CD4-positive, alpha-beta T cell treated with Interleukin-2 at 100 ng/mL for 4 hours (primary cell): ENCODE measurements at regions not wholly inside any gene's neighbourhood (a gene's known extent, or its start where the extent isn't known, plus 50 kb on each side); places are given as distances from the start of the nearest gene placed in this dataset.

Experiments
- DNase-seq: peaks from one replicate; pipeline ENCODE4 v3.0.0-alpha.2; 2020; ENCODE audit warnings: low spot score

- DNase-seq: no peak
Measured at GRCh38 chr13:39938596-39938995, 283.1 kb downstream of the COG6 start.

GRCh38 chr13:39941236-39941635 lies 285.8 kb downstream of the COG6 start:
- no peak for DNase-seq

DNA sequence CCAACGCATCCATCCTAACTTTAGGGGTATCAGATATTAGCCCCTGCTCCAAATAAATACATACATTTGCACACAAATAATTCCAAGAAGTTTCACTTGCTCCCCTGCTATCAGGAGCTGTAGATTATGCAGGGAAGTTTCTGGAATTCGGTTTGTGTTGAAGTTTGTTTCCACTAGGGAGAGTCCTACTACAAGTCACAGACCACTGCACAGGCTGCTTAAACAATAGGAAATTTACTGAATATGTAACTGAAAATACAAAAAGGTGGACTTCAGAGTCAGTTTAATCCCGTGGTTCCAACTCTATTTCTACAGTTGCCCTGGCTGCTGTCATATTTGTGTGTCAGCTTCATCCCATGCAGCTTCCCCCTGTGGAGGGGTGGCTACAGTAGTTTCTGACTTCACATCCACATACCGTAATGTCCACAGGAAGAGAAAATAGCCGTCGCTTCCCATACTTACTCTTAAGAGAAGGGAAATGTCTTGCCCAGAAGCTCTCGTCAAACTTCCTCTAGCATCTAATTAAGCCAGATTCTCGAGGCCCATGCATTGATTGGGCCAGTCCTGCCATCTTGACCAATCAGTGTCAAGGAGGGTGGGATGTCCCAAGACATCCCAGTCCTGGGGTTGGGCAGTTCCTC lies 286.6 kb downstream of the COG6 start:
- DNase-seq: no peak

GRCh38 chr13:39942552-39943273 lies 287.3 kb downstream of the COG6 start:
- peak; percentile 76 for DNase-seq

DNA sequence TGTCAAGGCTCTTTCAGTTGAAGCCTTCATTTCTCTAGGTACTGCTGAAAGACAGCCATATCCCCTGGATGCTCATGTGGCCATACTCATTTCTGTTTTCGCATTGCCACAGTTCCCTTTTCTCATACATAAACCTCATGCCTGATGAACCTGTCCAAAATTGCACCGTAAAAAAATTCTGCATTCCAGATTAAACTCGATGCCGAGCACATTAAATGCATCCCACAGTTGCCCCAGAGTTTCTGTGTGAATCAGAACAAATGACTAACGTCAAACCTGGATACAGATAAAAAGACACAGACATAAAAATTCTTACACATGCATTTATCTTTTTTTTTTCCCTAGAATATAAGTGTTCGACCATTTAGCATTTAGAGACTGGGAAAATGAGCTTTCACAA lies 288.2 kb downstream of the COG6 start:
- DNase-seq: no peak

DNA sequence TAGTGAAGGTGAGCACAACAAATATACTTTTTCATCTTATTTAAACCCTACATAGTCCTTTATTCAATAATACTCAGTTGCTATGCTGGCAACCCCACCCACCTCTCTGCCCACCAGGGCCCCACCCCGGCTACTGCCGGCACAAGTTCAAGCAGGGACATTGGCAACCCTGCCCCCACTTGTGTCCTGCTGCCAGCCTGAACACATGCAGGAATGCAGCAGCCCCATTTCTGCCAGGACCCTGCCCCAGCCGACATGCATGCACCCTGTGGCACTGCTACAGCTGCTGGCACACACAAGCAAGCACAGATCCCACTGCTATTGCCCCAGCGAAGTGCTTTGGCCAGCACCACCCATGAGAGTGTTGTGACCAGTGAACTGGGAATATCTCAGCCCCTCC lies 289.8 kb downstream of the COG6 start:
- DNase-seq: no peak

DNA sequence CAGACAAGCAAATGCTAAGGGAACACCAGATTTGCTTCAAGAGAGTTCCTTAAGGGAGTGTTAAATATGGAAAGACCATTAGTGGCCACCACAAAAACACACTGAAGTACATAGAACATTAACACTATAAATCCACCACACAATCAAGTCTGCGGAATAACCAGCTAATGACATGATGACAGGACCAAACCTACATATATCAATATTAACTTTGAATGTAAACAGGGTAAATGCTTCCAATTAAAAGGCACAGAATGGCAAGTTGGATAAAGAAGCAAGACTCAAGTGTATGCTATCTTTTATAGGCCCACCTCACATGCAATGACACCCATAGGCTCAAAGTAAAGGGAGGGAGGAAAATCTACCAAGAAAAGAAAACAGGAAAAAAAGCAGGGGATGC lies 291.3 kb downstream of the COG6 start:
- no peak for DNase-seq

GRCh38 chr13:39951301-39951700 lies 295.8 kb downstream of the COG6 start:
- DNase-seq: no peak

DNA sequence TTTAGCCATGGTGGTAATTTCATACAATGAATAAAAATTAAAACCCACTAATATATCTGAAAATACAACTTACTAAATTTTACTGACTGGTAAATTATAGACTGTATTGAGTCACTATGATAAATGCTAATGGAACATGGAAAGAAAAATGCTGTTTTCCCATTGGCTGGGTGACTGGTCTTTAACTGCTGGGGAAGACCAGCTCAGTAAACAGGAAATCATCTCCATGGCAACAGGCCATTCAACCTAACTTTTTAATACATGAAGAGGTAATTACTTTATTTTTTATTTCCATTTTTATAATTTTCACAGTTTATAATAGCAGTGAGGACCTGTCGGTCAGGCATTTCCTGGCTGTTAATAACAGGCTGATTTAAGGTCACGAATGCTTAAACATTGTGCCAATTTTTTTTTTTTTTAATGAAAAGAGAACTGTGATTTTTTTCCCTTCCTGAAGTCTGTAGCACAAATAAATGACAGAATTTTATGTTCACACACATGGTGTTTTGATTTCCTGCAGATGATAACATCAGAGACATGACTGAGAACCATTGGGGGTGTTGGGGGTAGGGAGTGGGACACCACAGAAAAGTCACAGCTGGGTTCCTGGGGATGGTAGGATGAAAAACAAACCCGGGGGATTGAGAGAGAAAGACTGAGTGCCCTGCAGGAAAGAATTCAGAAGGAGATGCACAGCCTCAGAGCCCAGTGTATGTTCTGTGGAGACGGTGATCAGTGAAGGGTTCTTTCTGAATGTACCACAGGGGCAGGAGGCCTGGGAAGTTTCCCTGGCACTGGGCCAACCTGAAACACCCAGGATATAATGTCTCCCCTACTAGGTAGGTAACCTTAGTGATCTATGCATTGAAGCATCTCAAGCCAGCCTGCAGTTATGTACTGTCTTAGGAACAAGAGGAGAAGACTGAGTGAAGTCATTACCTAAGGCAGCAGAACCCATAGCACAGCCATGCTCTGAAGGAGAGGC lies 297.1 kb downstream of the COG6 start:
- DNase-seq: peak; percentile 44

GRCh38 chr13:39954476-39954875 lies 299.0 kb downstream of the COG6 start:
- no peak for DNase-seq

- DNase-seq: no peak
Measured at GRCh38 chr13:39955560-39955959, 300.1 kb downstream of the COG6 start.

DNA sequence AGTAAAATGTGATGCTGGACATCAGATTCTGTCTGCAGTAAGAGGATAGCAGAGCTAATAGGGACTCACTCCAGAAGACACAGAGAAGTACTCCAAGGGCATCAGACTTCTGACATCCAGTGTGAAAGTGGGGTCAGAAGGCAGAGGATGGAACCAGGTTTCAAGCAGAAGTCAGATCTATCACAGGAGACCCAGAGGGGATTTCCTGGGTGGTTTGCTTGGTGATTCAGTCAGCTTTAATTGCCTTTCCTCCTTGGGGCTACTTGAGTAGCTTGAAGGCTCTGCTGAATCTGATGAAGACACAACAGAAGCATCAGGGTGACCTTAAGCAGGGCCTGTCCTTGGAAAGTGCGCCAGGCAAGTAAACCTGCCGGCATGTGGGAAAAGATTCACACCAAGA lies 300.6 kb downstream of the COG6 start:
- peak; percentile 48 for DNase-seq

- DNase-seq: peak; percentile 26
Measured at GRCh38 chr13:39957868-39958677, 302.6 kb downstream of the COG6 start.

GRCh38 chr13:39959497-39960144 lies 304.2 kb downstream of the COG6 start:
- DNase-seq: no peak

DNA sequence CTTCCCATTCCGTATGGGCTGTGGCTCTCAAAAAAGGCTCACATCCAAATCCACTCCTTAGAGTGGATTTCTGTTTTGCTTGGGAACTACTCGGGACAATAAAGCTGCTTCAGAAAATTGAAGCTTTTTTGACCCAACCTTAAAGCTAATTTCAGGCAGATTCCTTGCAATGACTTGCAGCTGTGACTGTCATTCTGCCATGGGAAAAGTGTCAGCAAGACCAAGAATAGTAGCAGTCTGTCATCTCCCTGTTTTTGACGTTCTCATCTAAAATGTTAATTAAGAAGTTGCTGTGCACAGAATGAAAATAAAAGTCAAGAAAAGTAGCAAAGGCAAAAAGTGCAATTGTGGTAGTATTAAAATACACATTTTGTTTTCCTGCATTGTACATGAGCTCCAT lies 304.7 kb downstream of the COG6 start:
- DNase-seq: no peak

- no peak for DNase-seq
Measured at GRCh38 chr13:39961036-39961435, 305.6 kb downstream of the COG6 start.

DNA sequence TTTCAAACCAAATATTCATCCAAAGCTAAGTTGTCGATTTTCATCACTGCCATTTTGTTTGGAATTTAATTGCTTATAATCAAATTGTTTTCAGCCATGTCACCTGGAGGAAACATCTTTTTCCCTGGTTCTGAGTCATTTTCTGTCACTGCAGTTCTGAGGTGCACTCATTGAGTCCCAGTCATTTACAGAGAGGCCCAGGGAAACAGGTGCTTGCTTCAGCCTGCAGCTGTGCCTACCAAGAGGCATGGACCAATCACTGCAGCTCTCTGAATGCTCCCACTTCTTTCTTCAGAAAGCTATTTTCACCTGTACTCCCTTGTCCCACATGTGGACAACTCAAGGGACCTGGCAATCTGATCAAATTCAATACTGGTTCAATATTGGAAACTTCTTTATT lies 308.1 kb downstream of the COG6 start:
- DNase-seq: no peak

- no peak for DNase-seq
Measured at GRCh38 chr13:39965309-39965708, 309.8 kb downstream of the COG6 start.

GRCh38 chr13:39967199-39967959 lies 311.9 kb downstream of the COG6 start:
- no peak for DNase-seq

DNA sequence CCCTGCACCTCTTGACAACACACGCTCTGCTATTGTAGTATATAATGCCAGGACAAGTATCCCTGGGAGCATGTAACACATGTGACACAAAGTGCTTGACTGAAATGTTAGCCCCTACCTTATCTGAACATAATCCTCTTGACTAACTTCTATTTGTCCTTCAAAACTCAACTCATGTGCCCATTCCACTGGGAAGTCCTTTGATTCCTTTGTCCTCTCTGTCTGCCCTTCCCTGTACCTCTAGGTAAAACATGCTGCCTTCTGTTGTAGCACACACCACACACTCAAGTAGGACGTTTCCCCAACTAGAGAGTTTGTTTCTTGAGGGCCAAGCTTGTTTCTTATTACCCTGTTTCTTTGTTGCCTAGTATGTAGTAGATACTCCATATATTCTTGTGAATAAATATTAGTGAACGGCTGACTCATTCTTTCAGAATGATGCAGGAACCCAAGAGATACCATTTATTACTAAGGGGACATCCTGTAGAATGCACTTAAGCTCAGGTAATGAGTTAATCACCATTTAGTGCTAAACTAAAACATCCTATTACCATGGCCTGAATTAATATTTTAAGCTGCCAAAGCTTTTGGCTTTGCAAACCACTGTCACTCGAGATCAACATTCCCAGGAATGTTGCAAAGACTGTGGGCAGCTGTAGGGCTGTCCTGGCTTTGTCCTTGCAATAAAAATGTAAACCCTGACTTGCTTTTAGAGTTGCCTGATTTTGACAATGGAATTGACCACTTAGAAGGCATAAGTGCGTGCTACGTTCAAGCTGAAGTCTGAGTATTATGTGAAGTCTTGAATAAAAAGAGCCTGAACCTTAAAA lies 313.4 kb downstream of the COG6 start:
- DNase-seq: no peak
